Ishikawa (cell line): ENCODE measurements at regions not wholly inside any gene's neighbourhood (a gene's known extent, or its start where the extent isn't known, plus 50 kb on each side); places are given as distances from the start of the nearest gene placed in this dataset.

Experiments
- EGR1 ChIP-seq: IDR thresholded peaks from 2 replicates; pipeline ENCODE4 v1.6.1; 2012
- EP300 ChIP-seq: IDR thresholded peaks from 2 replicates; pipeline ENCODE4 v1.6.1; 2012; ENCODE audit warnings: borderline replicate concordance
- FOXM1 ChIP-seq: IDR thresholded peaks from 2 replicates; pipeline ENCODE4 v1.6.1; 2012; ENCODE audit warnings: low read depth, borderline replicate concordance
- MAX ChIP-seq: IDR thresholded peaks from 2 replicates; pipeline ENCODE4 v1.6.1; 2012
- YY1 ChIP-seq: IDR thresholded peaks from 2 replicates; pipeline ENCODE4 v1.6.1; 2012; ENCODE audit warnings: low read depth

DNA sequence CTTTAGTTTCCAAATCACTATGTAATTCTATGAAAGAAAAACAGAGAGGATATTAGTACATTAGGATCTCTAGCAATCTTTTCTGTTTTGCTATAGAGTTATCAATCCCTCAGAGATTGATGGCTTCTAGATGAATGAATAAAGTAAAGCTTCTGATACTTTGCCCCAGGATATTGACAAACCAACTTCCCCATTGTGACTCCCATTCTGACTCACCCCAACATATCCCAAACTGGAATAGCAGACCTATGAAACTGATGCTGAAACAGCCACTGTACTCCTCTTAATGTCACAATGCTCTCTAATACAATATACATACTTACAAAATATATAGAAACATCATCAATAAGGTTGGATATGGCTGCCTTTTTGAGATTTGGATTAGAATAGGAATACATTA is 442.1 kb upstream of the NR5A2 start:
- TF ChIP-seq MAX: no peak
- TF ChIP-seq EP300: no peak
- no peak for TF ChIP-seq YY1
- TF ChIP-seq EGR1: no peak
- no peak for TF ChIP-seq FOXM1
